ENCODE measurements at regions not wholly inside any gene's neighbourhood (a gene's known extent, or its start where the extent isn't known, plus 50 kb on each side); places are given as distances from the start of the nearest gene placed in this dataset.
"Not testable (repeated sequence)": the region's sequence is repeated elsewhere in the genome, so short reads cannot be mapped to it uniquely, and the experiment has no call there.

DNA sequence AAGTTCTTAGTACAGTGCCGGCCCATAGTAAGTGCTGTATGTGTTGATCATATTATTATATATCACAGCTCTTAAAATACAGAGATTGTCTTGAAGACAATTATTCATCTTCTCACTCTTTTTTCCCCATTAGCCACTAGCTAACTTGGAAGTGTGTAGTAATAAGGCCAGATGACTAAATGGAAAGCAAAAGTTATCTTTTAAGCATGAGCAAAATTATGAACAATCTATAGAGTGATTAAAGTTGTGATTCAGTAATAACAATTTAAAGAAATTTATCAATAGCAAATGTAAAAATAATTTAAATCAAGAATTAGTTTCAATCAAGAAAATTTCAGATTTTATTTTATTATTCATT lies 630.9 kb upstream of the TBL1XR1 start:
- DNase-seq: no peak

DNA sequence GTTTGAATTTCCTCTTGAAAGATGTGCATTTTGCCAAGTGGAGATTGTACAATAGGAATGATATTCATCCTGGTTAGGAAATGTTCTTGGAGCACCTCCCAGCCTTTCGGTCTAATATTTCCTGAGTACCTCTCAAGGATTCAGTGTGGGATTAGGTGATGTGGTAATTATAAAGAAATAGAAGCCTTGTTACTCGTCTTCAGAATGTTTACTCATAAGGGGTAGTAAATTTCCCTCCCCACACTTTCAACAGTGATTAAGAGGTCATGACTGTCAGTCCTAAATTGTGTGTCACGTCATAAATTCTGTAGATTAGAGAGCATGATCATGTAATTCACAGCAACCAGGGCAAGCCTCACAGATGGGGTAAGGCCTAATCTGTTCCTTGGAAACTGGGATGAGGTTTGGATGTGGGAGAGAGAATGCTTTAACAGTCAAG lies 633.1 kb upstream of the TBL1XR1 start:
- DNase-seq: no peak

DNA sequence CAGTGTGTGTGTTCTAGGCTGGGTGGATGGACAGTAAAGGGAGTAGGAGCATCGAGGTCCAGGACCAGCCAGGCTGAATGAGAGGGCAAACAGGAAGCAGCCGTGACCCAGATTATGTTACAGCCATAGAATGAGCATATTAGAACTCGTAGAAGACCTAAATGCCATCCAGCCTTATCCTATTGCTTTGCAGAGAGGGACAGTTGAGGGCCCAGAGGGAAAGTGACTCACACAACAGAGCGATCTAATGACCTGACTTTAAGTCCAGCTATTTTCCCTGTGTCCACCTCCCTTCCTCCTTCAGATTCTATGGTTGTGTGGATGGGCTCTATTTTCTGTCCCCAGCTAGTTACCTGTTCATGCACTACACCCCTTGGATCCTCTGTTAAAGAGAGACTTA lies 634.1 kb upstream of the TBL1XR1 start:
- DNase-seq: no peak

DNA sequence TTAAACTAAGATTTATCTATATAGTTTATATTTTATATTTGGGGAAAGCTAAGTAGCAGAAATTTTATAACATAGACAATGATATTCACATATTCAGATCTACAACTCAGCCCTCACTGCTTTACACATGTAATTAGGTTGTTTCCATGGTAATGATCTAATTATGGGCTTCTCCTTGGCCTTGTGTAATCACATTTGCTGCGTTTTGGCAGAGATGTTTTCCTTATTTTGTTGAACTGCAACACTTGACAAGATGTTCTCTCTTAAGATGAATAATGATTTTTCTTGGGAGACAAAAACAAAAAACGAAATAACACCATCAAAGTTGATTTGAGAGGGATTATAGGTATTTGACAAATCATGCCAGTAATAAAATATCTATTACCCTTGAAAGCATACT lies 635.6 kb upstream of the TBL1XR1 start:
- DNase-seq: no peak

DNA sequence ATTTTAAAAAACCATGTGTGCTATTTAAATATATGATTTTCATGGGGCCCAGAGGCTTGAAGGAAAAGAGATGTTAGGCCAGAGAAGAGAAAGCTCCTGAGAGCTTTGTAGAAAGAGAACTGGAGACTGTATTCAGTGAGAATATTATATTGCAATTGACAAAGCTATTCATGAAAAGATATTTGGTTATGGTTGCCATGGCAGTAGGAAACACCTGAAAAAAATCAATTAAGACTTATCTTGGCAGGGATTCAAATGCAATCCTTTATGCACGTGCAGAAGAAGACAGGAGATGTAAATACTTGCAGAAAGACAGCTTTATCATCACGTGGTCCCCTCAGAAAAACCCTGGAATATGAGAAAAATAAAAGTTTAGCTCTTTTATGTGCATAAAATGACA lies 636.0 kb upstream of the TBL1XR1 start:
- DNase-seq: no peak

DNA sequence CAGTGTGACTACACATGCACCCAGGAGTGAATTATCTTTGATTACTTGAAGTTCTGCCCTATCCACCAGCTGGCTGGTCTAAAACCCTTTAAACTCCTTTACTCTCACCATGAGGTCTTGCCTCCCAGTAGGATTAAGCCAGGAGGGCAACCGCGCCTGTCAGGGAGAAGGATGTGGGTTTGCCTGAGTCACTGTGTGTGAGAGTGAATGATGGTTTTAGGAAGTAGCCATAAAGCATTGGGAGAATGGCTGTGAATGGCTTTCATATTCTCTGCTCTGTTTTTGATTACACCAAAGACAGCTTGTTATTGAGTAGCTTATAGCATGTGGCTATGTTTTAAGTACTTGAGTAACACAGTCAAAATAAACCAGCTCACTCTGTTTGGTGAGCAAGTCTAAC lies 637.7 kb upstream of the TBL1XR1 start:
- no peak for DNase-seq

DNA sequence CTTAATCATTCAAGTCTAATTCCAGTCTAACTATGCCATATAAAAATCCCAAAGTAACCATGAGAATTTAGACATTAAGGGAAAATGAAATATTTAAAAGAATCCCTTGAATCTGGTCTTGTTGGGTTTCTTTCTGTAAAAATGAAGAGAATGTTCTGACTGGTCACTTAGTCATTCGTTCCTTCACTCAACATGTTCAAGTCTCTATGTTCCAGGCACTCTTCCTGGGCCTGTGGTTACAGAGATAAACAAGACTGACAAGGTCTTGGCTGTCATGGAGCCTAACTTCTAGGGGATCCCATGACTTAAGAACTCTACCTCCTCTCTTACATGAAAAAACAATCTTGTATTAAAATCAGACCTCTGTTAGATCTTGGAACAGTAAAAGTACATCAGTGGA lies 638.6 kb upstream of the TBL1XR1 start:
- DNase-seq: no peak

DNA sequence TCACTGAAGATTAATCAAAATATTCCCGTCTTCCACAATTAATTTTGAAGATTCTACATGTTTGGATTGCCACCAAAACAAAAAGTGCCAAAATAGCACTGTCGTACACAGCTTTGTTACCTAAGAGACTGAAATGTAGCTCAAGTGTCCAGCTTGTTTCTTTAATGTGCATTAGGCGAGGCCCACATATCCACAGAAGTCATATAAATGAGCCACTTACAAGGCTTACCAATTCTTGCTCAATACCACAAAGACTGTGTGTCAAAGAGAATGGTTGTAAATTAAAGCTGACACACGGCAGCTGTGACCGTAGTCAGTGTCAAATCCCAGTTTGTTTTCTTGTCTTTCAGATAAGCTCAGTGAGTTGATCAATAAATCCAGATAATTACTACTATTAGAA lies 639.4 kb upstream of the TBL1XR1 start:
- no peak for DNase-seq

DNA sequence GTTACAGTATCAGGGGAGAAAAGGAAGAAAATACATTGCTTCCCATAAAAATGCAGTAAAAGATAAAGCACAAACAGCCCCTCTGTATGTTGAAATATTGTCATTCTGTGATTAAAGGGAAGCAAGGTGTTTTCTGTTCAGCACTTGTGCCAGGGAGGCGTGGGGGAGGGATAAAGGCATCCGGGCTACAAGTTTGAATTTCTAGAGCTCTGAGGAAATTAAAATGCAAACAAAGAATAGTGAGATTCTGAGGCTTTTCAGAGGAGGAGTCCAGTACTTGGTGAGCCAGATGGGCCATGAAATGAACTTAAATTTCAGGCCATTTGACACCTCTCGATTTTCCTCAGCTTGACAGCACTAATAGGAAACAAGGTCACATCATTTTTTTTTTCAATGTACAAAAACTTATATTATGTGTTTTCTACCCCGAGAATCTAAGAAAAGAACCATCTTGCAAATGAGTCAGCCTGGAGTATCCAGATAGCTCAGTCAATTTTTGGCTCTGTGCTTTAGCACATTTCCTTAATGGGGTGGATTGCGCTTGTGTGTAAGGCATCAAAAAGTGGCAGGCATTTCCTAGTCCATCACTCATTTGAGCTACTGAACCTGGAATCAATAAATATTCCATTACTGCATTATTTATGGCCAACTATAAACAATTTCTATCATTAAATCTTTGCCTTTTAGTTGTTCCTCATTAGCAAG lies 640.8 kb upstream of the TBL1XR1 start:
- no peak for DNase-seq

DNA sequence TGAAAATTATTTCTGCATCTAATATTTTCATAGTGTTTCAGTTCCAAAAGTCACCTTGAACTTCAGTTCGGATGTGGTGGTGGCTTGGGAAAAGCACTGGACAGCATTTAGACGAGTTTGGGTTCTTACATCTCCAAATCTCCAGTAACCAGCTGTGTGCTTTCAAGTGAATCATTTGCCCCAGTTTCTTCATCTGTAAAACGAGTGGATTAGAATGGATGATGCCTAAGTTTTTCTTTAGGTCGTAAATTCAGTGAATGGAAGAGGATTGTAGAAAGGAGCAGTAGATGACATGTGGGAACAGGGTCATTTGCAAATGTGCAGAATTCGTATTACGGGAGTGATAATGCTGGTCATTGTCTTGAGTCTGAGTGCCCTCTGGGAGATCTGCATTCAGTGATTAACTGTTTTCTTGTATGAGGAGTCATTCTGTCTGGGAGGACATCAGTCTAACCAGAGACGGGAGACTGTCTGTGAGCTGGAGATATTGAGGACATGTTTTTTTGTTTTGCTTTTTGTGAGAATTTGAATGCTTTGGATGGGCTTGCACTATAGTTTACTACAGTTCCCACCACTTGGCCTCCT lies 641.6 kb upstream of the TBL1XR1 start:
- no peak for DNase-seq

DNA sequence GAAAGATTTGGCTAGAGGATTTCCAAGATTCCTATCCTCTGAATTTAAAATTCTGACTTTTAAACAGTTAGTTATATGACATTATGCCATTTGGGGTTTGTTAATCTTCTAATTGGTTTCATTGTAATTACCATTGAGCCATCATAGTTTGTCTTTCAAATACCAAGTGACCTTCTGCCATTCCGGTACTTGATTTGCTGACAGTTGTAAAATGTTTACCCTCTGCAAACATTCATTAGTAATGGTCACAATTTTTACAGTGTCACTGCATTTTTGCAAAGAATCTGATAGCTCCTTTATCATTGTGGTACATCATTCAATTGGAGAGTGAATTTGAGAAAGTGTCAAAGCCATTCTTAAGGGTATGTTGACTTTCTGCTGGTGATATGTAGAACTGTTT lies 645.0 kb upstream of the TBL1XR1 start:
- no peak for DNase-seq

DNA sequence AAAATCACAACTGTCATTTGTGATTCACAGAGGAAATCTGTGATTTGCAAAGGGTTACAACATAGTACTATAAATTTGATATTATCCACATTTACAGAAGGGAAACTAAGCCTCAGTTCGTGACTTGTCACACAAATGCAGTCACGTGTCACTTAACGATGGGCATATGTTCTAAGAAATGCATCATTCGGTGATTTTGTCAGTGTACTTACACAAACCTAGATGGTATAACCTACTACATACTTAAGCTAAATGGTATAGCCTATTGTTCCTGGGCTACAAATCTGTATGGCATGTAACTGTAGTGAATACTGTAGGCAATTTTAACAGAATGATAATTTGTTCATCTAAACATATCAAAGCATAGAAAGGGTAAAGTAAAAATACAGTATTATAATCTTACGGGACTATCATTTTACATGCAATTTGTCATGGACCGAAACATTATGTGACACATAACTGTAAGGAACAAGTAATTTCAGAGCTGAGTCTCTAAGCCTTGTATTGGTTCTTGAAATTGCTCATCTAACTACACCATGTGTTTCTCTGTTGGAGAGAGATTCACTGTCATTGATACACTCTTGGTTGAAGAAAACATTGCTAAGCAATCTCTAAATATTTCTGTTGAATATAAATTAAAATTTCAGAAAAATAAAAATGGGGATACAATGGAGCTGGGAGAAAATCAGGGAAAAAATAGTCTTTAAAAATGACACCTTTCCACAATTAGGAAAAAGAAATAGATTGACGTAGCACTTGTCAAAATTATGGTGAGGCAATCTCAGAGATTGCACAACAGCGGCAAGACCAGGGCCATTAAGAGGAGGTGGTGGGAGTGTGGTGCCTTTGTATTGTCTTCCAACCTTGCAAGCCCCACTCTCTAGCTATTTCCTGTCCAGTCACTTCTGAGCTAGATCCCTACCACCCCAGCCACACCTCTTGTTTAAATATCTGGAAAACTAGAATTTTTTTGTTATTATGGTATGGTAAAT lies 645.8 kb upstream of the TBL1XR1 start:
- no peak for DNase-seq

DNA sequence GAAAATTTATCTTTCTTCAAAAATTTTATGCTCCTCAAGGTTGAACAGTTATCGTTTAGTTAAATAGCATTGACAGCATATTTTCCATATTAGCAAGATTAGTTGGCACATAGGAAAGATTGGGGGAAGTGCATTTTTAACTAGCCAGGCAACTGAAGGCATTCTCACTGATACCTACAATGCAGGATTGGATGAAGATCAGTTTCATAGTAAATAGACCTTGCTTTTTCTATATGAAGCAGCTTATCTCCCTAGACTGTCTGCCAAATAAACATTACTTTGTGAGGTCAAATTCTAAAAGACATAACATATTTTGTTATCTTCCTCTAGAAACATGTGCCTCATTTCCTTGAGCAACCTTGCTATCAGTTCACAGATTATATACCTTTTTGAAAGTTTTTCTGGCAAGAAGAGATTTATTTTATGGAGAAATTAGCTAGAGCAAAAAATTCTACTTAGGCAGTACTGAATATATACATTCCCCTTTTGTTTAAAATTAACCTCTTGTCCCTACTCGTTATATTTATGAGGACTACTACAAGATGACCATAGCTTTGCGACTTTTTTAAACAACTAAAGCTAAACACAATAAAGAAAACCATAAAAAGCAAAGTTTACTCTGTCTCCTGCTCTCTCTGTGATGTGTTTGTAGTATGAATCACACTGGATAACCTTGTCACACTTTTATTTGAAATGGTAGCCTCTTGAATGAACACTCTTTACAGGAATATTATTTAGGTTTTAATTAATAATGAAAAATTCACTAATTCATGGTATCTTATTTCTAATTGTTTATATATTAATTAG lies 654.9 kb upstream of the TBL1XR1 start:
- DNase-seq: no peak

DNA sequence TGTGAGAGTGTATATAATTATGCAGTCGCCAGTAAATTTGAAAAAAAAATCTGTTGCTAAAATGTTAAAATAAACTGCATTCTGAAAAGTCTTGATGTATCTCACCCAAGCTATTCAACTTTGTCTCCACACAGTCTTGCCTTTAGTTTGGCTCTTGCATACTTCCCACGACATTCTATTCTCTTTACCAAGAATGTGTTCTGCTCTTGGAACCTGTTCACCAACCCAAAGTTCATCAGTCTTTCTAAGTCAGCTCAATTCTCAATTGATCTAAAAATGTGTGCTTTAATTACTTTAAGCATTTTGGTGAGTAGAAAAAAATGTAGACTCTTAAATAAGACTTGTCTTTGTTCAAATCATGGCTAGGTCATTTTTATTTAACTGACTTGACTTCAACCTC lies 657.7 kb upstream of the TBL1XR1 start:
- no peak for DNase-seq

DNA sequence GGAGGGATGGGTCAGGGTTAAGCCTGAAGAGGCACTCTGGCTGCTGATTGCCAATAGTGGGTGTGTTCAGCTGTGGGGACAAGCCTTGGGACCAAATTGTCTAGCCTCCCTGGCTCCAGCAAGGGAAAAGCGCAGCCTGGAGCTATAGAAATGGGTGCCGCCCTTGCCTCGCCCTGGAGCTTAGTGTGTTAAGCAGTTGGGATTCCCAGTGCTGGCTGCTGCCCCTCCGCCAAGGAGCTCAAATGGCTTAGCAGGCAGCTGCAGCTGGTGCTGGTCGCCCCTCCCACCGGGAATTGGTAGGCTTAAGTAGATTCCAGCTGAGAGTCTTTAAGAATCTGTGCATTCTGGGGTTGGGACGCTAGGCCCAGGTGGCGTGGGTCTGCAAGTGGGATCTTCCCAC lies 662.9 kb upstream of the TBL1XR1 start:
- DNase-seq: no peak

DNA sequence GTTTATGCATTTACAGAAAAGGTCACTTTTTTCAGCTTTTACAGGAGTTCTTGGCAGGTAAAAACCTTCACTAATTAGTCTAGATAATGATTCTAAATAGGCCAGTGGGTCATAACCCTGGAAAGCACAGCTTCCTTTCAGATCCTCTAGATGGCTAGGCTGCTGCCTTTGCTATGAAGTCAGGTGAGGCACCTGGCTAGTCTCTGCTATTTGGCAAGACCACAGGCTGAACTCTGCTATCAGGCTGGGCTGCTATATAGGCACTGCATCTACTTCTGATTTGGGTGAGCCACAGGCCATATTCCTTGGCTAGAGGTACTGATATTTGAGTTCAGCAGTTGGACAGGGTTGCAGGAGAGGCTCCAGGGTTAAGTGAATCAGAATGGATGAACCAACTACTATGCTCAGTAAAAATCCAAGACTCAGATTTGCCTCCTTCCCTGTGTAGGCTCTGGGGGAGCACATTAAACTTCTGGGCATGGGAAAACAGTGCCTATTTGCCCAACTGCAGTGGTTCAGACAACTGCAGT lies 665.7 kb upstream of the TBL1XR1 start:
- no peak for DNase-seq

DNA sequence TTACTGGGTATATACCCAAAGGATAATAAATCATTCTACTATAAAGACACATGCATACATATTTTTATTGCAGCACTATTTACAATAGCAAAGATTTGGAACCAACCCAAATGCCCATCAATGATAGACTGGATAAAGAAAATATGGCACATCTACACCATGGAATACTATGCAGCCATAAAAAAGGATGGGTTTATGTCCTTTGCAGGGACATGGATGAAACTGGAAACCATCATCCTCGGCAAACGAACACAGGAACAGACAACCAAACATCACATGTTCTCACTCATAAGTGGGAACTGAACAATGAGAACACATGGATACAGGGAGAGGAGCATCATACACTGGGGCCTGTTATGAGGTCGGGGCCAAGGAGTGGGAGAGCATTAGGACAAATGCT lies 665.0 kb upstream of the KCNMB2 start:
- DNase-seq: not testable (repeated sequence)

DNA sequence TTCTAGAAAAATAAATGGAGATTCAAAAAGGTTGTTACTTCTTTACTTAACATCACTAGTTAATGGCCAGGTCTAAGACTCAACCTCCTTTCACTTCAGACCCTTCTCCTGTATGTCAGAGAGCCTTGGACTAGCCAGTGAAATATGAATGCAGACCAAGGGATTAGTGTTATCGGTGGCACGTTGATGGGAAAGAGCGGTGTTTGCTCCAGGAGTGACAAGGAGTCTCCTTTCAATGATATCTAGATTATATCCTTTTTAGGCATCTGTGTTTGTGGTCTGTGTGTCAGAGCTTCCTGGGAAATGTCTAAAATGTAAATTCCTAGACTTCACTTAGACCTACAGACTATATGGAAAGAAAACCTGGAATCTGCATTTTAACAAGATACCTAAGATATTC lies 658.0 kb upstream of the KCNMB2 start:
- no peak for DNase-seq

DNA sequence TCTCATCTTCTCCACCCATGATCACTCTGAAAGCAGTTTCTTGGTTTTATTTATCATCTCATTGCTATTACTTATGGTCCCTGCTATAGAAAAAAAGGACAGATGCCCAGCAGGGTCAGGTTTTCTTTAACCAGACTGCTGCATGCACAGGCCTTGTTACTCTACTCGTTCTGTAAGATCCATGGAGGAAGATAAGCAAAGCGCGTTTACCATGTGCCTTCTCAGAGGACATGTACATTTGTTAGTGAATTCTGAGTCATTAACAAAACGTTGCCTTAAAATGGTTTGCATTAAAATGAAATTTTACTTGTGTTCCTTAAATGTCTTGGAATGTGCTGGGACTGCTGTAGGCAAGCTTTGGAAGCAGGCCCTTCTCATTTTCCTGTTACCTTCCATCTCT lies 657.3 kb upstream of the KCNMB2 start:
- no peak for DNase-seq

DNA sequence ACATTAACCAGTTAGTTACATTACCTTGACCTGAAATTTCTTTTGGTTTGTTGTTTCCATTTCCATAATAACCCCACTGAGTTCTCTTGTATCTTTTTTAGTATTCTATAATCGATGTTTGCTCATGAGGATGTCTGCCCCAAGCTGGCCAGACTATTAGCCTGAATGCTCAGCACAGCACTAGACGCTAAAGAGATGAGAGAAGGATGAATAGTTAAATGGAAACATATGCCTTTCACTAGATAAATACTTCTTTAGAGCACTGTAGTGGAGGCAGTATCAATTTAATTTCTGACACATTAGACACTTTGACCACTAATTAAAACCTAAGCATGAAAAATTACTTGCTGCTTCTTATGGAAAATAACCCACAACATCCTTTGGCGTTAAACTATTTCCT lies 654.9 kb upstream of the KCNMB2 start:
- DNase-seq: no peak

DNA sequence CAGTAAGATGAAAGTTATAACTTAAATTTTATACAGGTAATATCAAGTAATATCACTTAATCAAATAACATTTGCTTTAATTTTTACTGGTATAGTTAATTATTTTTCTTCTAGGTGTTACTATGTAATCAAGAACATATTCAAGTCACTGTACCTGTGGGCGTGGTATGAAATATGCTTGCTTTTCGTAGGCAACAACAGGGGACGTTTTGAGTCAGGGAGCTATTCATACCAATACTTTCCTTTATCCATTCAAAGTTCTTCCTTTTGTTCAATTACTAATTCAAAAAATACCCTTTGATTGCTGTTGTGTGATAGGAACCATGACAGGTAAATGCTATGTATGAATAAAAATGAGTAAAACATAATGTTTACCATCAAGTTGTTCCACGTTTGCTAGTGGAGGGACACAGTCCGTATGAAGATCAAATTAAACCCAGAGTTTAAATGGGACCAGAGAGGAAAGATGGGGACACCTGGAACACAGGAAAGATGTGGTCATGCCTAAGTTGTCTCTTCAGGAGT lies 654.0 kb upstream of the KCNMB2 start:
- no peak for DNase-seq

DNA sequence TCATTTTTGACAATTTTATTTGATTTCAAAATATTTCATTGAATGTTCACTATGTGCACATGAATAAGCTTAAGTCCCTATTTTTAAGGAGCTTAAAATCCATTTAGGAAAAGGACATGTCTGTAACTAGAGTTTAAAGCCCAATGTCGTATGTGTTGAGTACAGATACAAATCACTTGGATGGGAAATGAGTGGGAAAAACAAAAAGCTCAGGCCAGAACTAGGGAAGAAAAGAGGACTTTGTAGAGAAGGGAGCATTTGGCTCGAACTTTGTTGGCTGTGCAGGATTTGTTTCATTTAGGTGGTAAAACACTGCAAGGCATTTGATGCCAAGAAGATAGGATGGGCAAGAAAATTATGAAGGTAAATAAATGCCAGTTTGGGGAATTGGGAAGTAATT lies 653.1 kb upstream of the KCNMB2 start:
- no peak for DNase-seq

All from hindlimb muscle (tissue), 1 donor.